Activated CD4-positive, alpha-beta T cell treated with anti-CD3 and anti-CD28 coated beads, Interleukin-2, amount 10 ng/mL, durations not matched to agents 24 days and 14 days (primary cell): ENCODE measurements at regions not wholly inside any gene's neighbourhood (a gene's known extent, or its start where the extent isn't known, plus 50 kb on each side); places are given as distances from the start of the nearest gene placed in this dataset.
"Not testable (repeated sequence)": the region's sequence is repeated elsewhere in the genome, so short reads cannot be mapped to it uniquely, and the experiment has no call there.

ENCODE experiments used
- DNase-seq: peaks from one replicate; pipeline ENCODE4 v3.0.0; 2022
- H3K27ac Mint-ChIP-seq: one replicate; pipeline ENCODE4 v1.8.0; 2022; ENCODE audit warnings: mild to moderate bottlenecking, mixed read lengths
- H3K27me3 Mint-ChIP-seq: one replicate; pipeline ENCODE4 v1.8.0; 2022; ENCODE audit warnings: mixed read lengths
- H3K36me3 Mint-ChIP-seq: one replicate; pipeline ENCODE4 v1.8.0; 2022; ENCODE audit warnings: low read depth, mild to moderate bottlenecking, mixed read lengths
- H3K4me1 Mint-ChIP-seq: one replicate; pipeline ENCODE4 v1.8.0; 2021; ENCODE audit warnings: mixed read lengths
- H3K4me3 Mint-ChIP-seq: one replicate; pipeline ENCODE4 v1.8.0; 2022; ENCODE audit warnings: mild to moderate bottlenecking, moderate library complexity, mixed read lengths
- H3K9me3 Mint-ChIP-seq: one replicate; pipeline ENCODE4 v1.8.0; 2021; ENCODE audit warnings: mixed read lengths
- intact Hi-C: fragments of 100-400 bp; cut with micrococcal nuclease; formaldehyde crosslinking; loops from one replicate; pipeline ENCODE4 v1.15.1; 2023

DNA sequence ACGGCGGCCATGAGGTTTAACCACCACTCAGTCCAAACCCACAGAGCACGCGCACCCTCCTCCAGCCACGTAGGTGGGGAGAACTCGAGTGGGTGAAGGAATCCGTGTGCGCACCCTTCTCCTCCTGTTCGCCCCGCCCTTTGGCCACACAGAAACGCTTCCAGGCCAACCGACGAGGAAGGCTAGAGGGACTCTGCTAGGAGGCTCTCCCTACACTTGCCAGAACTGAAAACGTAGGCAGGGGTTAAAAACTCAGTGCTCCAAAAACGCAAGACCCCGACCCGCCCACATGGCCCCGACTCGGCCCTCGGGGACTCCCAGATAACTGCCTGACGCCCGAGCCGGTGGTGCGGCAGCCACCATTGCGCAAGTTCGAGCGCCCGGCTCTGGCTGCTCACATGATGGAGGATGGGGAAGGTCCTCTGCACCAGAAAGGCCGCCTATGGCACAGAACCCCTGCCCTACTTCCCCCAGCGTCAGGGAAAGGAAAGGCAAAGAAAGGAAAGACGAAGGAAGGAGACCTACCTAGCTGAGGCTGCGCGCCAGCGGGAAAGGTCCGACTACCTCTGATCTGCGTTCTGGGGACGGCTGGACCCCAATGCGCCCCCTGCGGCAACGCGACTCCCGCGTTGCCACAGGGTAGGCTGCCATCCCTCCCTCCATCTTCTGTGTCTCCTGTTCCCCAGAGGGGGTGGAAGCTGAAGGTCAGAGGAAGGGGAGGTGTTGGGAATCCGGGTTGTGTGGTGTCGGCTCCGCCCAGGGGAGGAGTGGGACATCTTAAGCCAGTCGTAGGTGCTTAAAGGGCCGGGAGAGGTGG lies 201.9 kb upstream of the AGTR2 start:
- intact Hi-C loops, result no loop called here
- Mint-ChIP-seq H3K27me3 (peaks cover 4% of the 10 kb centered on the region), H3K4me1 (no peaks in the 10 kb centered on the region), H3K36me3 (no peaks in the 10 kb centered on the region), H3K9me3 (no peaks in the 10 kb centered on the region), H3K27ac (no peak overlapping the region), H3K4me3 (no peak overlapping the region)
- DNase-seq, result no peak

DNA sequence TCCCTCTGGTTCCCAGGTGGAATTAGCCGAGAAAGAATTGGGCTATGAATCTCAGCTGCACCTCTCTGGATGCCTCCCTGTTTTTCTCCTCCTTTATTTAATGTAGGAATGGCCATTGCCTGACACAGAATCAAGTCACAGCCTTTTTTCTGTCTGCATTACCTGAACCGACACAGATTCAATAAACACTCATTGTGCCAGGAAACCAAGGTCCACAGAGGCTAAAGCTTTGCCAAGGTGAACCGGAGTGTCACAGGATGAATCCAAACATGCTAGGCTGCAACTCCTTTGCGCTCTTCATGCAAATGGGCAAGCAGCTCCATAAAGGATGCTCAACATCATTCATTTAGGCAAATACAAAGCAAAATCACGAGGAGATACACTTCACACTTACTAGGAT lies 199.8 kb upstream of the AGTR2 start:
- Mint-ChIP-seq H3K27me3 (peaks cover 4% of the 10 kb centered on the region), H3K36me3 (no peaks in the 10 kb centered on the region), H3K4me1 (no peaks in the 10 kb centered on the region), H3K4me3 (no peak overlapping the region), H3K27ac (no peak overlapping the region), H3K9me3 (no peaks in the 10 kb centered on the region)
- no peak for DNase-seq
- intact Hi-C loops, result no loop called here

DNA sequence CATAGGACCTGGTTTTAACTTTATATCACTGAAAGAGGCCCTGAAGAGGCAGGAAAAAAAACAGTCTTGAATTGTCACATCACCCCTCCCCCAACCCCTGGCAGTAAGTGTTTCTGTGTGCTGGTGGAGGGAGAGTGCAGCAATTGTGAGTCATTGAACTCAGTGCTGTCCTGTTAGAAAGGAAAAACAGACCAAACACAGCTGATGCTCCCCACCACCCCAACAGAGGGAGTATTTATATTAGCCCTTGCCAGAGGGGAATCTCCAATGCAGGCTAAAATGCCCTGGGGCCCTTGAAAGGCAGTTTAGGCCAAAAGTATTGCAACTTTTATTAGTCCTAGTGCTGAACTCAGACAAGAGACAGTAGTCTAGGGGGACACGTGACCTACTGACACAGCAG lies 197.8 kb upstream of the AGTR2 start:
- DNase-seq, result no peak
- Mint-ChIP-seq H3K9me3 (no peaks in the 10 kb centered on the region), H3K4me3 (no peak overlapping the region), H3K27me3 (peaks cover 4% of the 10 kb centered on the region), H3K27ac (no peak overlapping the region), H3K36me3 (no peaks in the 10 kb centered on the region), H3K4me1 (no peaks in the 10 kb centered on the region)
- intact Hi-C loops, result no loop called here

DNA sequence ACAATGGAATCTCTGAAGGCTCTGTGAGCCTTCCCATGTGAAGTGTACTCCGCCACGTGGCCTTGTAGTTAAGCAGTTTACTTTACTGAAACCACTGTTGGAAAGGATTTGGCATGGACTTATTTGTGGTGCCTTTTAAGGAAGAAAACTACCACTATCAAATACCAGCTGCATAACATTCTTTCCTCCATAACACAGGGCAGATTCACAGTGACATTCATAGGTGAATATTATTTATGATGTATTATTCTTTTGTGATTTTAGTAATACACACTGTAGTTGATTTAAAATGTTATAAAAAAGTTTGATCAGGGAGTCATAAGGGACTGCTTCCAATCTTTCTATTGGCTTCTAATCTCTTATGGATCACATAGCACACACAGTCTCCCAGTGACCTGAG lies 192.5 kb upstream of the AGTR2 start:
- no peak overlapping the region for H3K4me3 Mint-ChIP-seq
- no peaks in the 10 kb centered on the region for H3K4me1 Mint-ChIP-seq
- H3K9me3 Mint-ChIP-seq, result no peaks in the 10 kb centered on the region
- intact Hi-C loops, result no loop called here
- H3K36me3 Mint-ChIP-seq, result no peaks in the 10 kb centered on the region
- H3K27me3 Mint-ChIP-seq, result no peaks in the 10 kb centered on the region
- H3K27ac Mint-ChIP-seq, result no peak overlapping the region
- DNase-seq, result no peak

DNA sequence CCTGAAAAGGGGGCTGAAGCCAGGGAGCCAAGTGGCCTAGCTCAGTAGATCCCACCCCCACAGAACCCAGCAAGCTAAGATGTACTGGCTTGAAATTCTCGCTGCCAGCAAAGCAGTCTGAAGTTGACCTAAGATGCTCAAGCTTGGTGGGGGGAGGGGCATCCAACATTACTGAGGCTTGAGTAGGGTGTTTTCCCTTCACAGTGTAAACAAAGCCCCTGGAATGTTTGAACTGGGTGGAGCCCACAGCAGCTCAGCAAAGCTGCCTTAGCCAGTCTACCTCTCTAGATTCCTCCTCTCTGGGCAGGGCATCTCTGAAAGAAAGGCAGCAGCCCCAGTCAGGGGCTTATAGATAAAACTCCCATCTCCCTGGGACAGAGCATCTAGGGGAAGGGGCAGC lies 187.4 kb upstream of the AGTR2 start:
- H3K9me3 Mint-ChIP-seq, intact Hi-C loops, H3K27me3 Mint-ChIP-seq, H3K4me3 Mint-ChIP-seq, H3K27ac Mint-ChIP-seq, DNase-seq, H3K36me3 Mint-ChIP-seq, H3K4me1 Mint-ChIP-seq: not testable (repeated sequence)

DNA sequence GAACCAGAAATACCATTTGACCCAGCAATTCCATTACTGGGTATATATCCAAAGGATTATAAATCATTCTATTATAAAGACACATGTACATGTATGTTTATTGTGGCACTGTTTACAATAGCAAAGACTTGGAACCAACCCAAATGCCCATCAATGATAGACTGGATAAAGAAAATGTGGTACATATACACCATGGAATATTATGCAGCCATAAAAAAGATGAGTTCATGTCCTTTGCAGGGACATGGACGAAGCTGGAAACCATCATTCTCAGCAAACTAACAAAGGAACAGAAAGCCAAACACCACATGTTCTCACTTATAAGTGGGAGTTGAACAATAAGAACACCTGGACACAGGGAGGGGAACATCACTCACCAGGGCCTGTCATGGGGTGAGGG lies 183.1 kb upstream of the AGTR2 start:
- H3K4me1 Mint-ChIP-seq, H3K4me3 Mint-ChIP-seq, H3K27ac Mint-ChIP-seq, intact Hi-C loops, H3K9me3 Mint-ChIP-seq, H3K27me3 Mint-ChIP-seq, H3K36me3 Mint-ChIP-seq, DNase-seq: not testable (repeated sequence)

DNA sequence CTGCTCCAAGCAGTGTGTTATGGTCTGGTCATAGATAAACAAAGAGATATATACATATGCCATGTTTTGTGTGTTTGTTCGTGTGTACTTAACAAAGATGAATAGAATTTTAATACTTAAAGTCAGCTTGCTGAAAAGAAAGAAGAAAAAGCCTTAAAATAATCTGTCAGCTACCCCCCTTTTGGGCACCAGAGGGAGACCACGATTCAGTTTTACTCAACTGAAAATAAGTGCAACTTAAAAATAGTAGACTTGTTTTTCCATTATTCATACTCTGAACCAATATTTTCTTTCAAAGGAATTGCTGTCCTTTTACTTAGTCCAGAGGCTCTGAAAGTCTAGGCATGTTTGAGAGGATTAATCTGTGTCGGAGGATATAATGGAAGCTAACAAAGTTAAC lies 181.7 kb upstream of the AGTR2 start:
- intact Hi-C loops, result no loop called here
- Mint-ChIP-seq H3K9me3 (peaks cover 3% of the 10 kb centered on the region), H3K27ac (no peak overlapping the region), H3K4me1 (no peaks in the 10 kb centered on the region), H3K4me3 (no peak overlapping the region), H3K27me3 (no peaks in the 10 kb centered on the region), H3K36me3 (no peaks in the 10 kb centered on the region)
- no peak for DNase-seq

DNA sequence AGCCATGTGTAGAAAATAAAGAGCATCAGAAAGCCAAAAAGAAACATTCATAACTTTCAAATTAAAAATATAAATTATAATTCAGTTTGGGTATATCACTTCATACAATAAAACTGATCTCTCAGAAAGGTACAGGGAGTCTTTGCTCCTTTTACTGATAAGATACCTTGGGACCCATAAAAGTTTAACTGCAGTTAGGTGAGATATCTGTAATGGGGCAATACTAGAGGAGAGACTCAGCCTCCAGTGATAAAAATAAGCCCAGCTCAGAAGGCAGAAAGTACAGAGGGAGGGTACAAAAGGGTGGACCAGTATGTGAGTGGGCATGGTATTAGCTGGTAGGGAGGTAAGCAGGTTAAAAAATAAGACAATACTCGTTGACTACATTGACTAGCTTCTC lies 180.9 kb upstream of the AGTR2 start:
- no peak overlapping the region for H3K27ac Mint-ChIP-seq
- H3K4me1 Mint-ChIP-seq, result no peaks in the 10 kb centered on the region
- peaks cover 3% of the 10 kb centered on the region for H3K9me3 Mint-ChIP-seq
- H3K36me3 Mint-ChIP-seq, result no peaks in the 10 kb centered on the region
- H3K27me3 Mint-ChIP-seq, result no peaks in the 10 kb centered on the region
- no peak overlapping the region for H3K4me3 Mint-ChIP-seq
- intact Hi-C loops, result no loop called here
- DNase-seq, result no peak

DNA sequence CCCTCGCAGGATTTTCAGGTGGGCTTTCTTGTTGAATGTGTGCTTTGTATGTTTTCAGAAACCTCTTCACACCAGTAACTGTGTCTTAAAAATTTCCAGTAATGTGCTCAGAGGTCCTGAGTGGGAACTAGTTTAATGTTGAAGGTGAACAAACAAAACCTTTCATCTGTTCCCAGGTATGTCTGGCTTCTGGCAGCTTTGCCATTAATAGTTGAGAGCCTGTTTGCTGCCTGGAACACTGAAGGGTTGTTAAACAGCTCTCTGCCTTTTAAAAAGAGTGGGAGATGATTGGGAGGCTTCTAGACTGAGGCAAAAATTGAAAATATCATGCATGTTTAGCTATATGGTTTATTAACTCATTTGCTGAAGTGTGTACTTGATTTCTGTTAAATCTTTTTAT lies 161.2 kb upstream of the AGTR2 start:
- Mint-ChIP-seq H3K27ac (no peak overlapping the region), H3K4me1 (no peaks in the 10 kb centered on the region), H3K27me3 (no peaks in the 10 kb centered on the region), H3K9me3 (no peaks in the 10 kb centered on the region), H3K36me3 (no peaks in the 10 kb centered on the region), H3K4me3 (no peak overlapping the region)
- DNase-seq, result no peak
- intact Hi-C loops, result no loop called here

DNA sequence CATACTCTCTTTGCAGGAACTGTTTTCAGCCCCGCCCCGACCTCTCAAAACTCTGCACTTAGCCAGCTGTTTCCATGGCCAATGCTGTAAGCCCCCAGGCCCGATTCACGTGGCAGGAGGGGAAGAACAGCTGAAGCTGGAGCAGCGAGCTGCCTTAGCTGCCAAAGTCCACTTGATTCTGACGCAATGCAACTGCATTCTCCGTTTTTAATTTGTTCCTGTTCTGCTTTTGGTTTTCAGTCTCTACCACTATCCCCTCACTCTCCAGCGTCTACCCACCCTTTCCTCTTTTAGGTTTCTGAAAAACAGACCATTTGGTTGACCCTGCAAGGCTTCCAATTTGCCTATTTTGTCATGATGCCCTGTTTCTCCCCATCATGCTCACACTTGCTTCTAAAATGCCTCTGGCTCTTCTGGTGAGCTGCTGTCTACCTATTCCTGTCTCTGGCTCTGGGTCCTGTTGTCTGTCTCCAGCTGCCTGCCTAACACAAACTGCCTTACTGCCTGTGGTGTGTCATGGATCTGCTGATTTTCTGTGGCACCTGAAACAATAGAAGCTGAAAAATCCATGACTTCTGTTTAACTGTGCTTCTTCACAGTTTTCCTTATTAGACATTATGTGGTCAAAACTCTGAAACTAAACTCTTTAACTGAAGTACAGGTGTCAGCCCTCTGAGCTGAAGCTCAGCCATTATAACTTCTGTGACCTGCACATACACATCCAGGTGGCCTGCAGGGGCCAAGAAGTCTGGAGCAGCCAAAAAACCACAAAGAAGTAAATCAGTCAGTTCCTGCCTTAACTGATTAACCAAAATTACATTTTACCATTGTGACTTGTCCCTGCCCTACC lies 160.5 kb upstream of the AGTR2 start:
- H3K4me1 Mint-ChIP-seq, result no peaks in the 10 kb centered on the region
- no peaks in the 10 kb centered on the region for H3K36me3 Mint-ChIP-seq
- no peak for DNase-seq
- H3K27me3 Mint-ChIP-seq, result no peaks in the 10 kb centered on the region
- intact Hi-C loops, result no loop called here
- H3K27ac Mint-ChIP-seq, result no peak overlapping the region
- H3K4me3 Mint-ChIP-seq, result no peak overlapping the region
- H3K9me3 Mint-ChIP-seq, result no peaks in the 10 kb centered on the region

DNA sequence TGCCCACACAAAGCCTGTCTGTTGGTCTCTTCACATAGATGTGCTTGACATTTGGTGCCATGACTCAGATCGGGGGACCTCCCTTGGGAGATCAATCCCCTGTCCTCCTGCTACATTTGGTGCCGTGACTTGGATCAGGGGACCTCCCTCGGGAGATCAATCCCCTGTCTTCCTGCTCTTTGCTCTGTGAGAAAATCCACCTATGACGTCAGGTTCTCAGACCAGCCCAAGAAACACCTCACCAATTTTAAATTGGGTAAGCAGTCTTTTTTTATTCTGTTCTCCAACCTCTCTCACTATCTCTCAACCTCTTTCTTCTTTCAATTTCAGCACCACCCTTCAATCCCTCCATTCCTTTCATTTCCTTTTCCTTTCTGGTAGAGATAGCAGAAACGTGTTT lies 159.6 kb upstream of the AGTR2 start:
- H3K36me3 Mint-ChIP-seq, result no peaks in the 10 kb centered on the region
- H3K4me3 Mint-ChIP-seq, result no peak overlapping the region
- DNase-seq, result no peak
- H3K27me3 Mint-ChIP-seq, result no peaks in the 10 kb centered on the region
- no peaks in the 10 kb centered on the region for H3K9me3 Mint-ChIP-seq
- intact Hi-C loops, result no loop called here
- no peaks in the 10 kb centered on the region for H3K4me1 Mint-ChIP-seq
- H3K27ac Mint-ChIP-seq, result no peak overlapping the region

DNA sequence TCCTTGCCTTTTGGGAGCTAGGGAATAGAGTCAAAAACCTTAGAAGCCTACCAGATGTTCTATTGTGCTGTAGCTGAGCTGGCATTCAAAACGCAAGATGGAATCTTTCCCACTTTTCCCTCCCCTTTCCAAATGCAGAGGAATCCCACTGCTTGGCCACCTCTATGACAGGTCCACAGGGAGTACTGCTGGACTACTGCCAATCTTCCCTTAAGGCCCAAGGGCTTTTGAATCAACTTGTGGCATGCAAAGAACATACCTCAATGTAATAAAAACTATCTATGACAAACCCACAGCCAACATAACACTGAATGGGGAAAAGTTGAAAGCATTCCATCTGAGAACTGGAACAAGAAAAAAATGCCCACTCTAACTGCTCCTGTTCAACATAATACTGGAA lies 139.2 kb upstream of the AGTR2 start:
- Mint-ChIP-seq H3K27ac (no peak overlapping the region), H3K9me3 (no peaks in the 10 kb centered on the region), H3K36me3 (no peaks in the 10 kb centered on the region), H3K27me3 (no peaks in the 10 kb centered on the region), H3K4me3 (no peak overlapping the region), H3K4me1 (no peaks in the 10 kb centered on the region)
- DNase-seq, result no peak
- intact Hi-C loops, result no loop called here
